GM18867 (cell line): ENCODE measurements at regions not wholly inside any gene's neighbourhood (a gene's known extent, or its start where the extent isn't known, plus 50 kb on each side); places are given as distances from the start of the nearest gene placed in this dataset.
"Not testable (repeated sequence)": the region's sequence is repeated elsewhere in the genome, so short reads cannot be mapped to it uniquely, and the experiment has no call there.

ENCODE experiments used
- ATAC-seq: cut with Tn5 transposase; IDR thresholded peaks from one replicate; pipeline ENCODE4 v1.9.1; 2021; ENCODE audit warnings: mild to moderate bottlenecking, moderate library complexity; ENCODE audit not compliant: unreplicated experiment

- no peak for ATAC-seq
Measured at GRCh38 chr3:27661797-27662196, 60.3 kb downstream of the EOMES start.

GRCh38 chr3:27659279-27660021 lies 62.7 kb downstream of the EOMES start:
- ATAC-seq, result peak; percentile 79

- no peak for ATAC-seq
Measured at GRCh38 chr3:27658741-27659140, 63.4 kb downstream of the EOMES start.

GRCh38 chr3:27657871-27658270 lies 64.3 kb downstream of the EOMES start:
- no peak for ATAC-seq

- no peak for ATAC-seq
Measured at GRCh38 chr3:27657404-27657803, 64.7 kb downstream of the EOMES start.

- ATAC-seq, result no peak
Measured at GRCh38 chr3:27656790-27657189, 65.3 kb downstream of the EOMES start.

GRCh38 chr3:27655547-27655946 lies 66.6 kb downstream of the EOMES start:
- ATAC-seq, result no peak

GRCh38 chr3:27653803-27654558 lies 68.1 kb downstream of the EOMES start:
- ATAC-seq, result no peak

- ATAC-seq, result no peak
Measured at GRCh38 chr3:27649277-27649676, 72.8 kb downstream of the EOMES start.

GRCh38 chr3:27646896-27647295 lies 75.2 kb downstream of the EOMES start:
- ATAC-seq, result no peak

- no peak for ATAC-seq
Measured at GRCh38 chr3:27644941-27645340, 77.2 kb downstream of the EOMES start.

- ATAC-seq, result no peak
Measured at GRCh38 chr3:27643355-27643754, 78.8 kb downstream of the EOMES start.

GRCh38 chr3:27642796-27643195 lies 79.3 kb downstream of the EOMES start:
- no peak for ATAC-seq

GRCh38 chr3:27641888-27642601 lies 80.1 kb downstream of the EOMES start:
- no peak for ATAC-seq

GRCh38 chr3:27641271-27641800 lies 80.8 kb downstream of the EOMES start:
- ATAC-seq, result no peak

GRCh38 chr3:27639271-27639670 lies 82.9 kb downstream of the EOMES start:
- ATAC-seq, result no peak

GRCh38 chr3:27638594-27638993 lies 83.5 kb downstream of the EOMES start:
- ATAC-seq, result no peak

- no peak for ATAC-seq
Measured at GRCh38 chr3:27637346-27637995, 84.7 kb downstream of the EOMES start.

GRCh38 chr3:27635006-27635405 lies 87.1 kb downstream of the EOMES start:
- ATAC-seq, result not testable (repeated sequence)

GRCh38 chr3:27633224-27633545 lies 88.9 kb downstream of the EOMES start:
- ATAC-seq, result peak; percentile 7
